Tibial artery (tissue), 4 donors: ENCODE measurements at regions not wholly inside any gene's neighbourhood (a gene's known extent, or its start where the extent isn't known, plus 50 kb on each side); places are given as distances from the start of the nearest gene placed in this dataset.

ENCODE experiments used
- DNase-seq, 2 donors: peaks; one replicate each; pipeline ENCODE4 v3.0.0-alpha.2; 2019
- H3K27ac ChIP-seq, 2 donors: fragments of 200-600 bp; sonication (generic) in 1 of 2; 1 replicate in 1 of 2; 2 replicates in 1 of 2; pipeline ENCODE4 v1.5.1; 2018 to 2019; ENCODE audit warnings: mild to moderate bottlenecking in 1 of 2
- H3K27me3 ChIP-seq, 2 donors: fragments of 200-600 bp; sonication (generic) in 1 of 2; one replicate each; pipeline versions ENCODE4 v1.5.1 to v1.6.0; 2016 to 2019
- H3K36me3 ChIP-seq, 3 donors: fragments of 200-600 bp; sonication (generic) in 2 of 3; one replicate each; pipeline ENCODE4 v1.5.1; 2016 to 2019; ENCODE audit warnings: mild to moderate bottlenecking in 2 of 3
- H3K4me1 ChIP-seq, 4 donors: fragments of 200-600 bp; sonication (generic) in 2 of 4; 1 replicate in 3 of 4; 2 replicates in 1 of 4; pipeline ENCODE4 v1.5.1; 2016 to 2019
- H3K4me3 ChIP-seq, 2 donors: fragments of 200-600 bp; sonication (generic) in 1 of 2; 1 replicate in 1 of 2; 2 replicates in 1 of 2; pipeline ENCODE4 v1.5.1; 2018 to 2019; ENCODE audit warnings: mild to moderate bottlenecking in 2 of 2
- H3K9me3 ChIP-seq, 3 donors: fragments of 200-600 bp; sonication (generic) in 1 of 3; one replicate each; pipeline ENCODE4 v1.5.1; 2016 to 2019
- CTCF ChIP-seq, 2 experiments: fragments of 200-600 bp in 1 of 2; fragments of 450-650 bp in 1 of 2; IDR thresholded peaks; one replicate each; pipeline ENCODE4 v1.5.1; 2017 to 2019; ENCODE audit warnings: antibody characterized with exemption in 2 of 2, mild to moderate bottlenecking in 1 of 2, moderate library complexity in 1 of 2
- intact Hi-C: fragments of 100-400 bp; cut with DNase I; formaldehyde crosslinking; loops from one replicate; pipeline ENCODE4 v1.15.0; 2023; ENCODE audit warnings: low total_unique reads

- Histone ChIP-seq H3K4me1 (no peaks in the 10 kb centered on the region), H3K36me3 (no peaks in the 10 kb centered on the region), H3K27me3 (no peaks in the 10 kb centered on the region), H3K9me3 (no peaks in the 10 kb centered on the region), H3K27ac (no peak overlapping the region), H3K4me3 (no peak overlapping the region)
- intact Hi-C loops = no loop called here
- no peak for TF ChIP-seq CTCF (IDR thresholded peaks at IDR 0.05)
- DNase-seq = no peak
Observed at GRCh38 chr19:31497709-31498108, 148.5 kb upstream of the TSHZ3 start.

DNA sequence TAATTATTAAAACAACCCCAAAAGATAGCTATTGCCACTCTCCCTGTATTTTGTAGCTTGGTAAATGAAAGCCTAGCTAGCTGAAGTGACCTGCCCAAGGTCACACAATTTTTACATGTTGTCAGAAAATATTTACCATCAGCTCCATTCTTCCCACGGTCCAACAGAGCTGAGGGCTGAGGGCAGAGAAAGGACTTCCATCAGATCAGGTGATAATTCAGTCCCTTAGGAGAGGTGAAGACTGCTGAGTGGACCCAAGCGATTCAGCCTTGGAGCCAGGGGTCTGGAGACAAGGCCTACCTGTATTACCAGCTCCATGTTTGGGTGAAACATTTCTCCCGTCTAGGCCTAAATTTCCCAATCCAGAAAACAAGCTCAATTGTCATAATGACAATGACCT is 149.5 kb upstream of the TSHZ3 start:
- H3K4me3 ChIP-seq = no peak overlapping the region
- DNase-seq = no peak
- intact Hi-C loops = no loop called here
- no peak for TF ChIP-seq CTCF (IDR thresholded peaks at IDR 0.05)
- no peaks in the 10 kb centered on the region for H3K4me1 ChIP-seq
- no peaks in the 10 kb centered on the region for H3K27me3 ChIP-seq
- H3K36me3 ChIP-seq = no peaks in the 10 kb centered on the region
- H3K27ac ChIP-seq = no peak overlapping the region
- no peaks in the 10 kb centered on the region for H3K9me3 ChIP-seq

DNA sequence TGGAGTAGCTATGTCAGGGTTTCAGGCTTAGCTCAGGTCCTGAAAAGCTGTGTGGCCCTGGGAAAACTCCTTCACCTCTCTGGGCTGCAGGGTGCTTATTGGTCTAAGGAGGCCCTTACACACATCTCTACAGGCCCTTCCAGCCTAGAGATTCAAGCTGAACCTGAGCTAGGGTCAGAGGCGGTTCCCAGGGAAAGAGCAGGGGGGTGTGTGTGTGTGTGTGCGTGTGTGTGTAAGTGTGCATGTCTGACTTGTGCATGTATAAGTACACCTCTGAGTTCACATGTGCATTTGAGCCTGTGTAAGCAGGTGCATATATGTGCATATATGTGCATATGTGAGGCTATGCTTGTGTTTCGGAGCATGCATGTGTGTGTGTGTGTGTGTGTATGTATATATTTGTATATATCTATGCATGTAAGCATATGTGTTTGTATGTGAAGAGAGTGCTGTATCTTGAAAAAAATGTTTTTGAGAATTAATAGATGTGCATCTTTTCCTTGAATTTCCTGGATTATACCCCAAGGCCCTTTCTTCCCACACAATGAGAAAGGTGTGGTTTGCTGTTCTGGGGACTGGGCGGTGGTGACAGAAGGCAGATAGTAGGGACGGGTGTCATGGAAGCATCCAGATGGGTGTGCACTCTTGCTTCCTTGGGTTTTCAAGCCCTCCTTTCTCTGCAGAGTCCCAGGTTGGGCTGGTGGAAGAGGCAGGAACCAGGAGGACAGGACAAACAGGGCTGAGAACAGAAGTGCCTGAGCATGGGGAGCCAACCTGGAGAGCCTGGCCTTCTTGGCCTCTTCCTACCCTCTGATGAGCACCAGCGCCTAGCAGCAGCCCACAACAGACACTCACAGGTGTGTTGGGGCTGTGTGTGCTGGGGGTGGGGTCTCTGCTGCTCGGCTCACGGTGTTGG is 150.3 kb upstream of the TSHZ3 start:
- intact Hi-C loops = no loop called here
- Histone ChIP-seq H3K27ac (no peak overlapping the region), H3K27me3 (no peaks in the 10 kb centered on the region), H3K36me3 (no peaks in the 10 kb centered on the region), H3K9me3 (no peaks in the 10 kb centered on the region), H3K4me3 (no peak overlapping the region), H3K4me1 (no peaks in the 10 kb centered on the region)
- DNase-seq = no peak
- TF ChIP-seq CTCF (IDR thresholded peaks at IDR 0.05) = no peak

DNA sequence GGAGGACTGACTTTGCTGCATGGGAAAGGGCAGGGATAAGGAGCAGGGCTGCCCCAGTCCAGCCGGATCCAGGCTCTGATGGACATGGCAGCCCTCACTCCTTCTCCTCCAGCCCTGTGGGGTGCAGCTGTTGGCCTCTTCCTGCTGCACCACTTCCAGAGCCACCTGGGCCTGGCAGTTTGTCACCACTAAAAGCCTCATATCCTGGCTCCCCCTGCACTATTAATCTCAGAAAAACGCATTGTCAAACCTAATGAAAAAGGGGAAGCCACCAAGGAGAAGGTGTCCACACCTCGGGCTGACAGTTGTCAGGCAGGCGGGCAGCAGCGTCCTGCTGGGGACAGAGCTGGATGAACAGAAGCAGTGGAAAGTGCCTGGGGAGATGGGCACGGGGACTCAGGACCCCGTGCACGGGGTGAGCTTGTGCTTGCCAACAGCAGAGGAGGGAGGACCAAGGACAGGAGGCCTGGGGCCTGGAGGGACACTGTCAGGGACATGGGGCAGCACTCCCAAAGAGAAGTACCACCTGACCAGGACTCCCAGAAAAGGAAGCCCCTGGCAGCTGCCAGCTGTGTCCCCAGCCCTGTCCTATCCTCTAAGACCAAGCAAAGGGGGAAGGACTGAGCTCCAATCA is 151.1 kb upstream of the TSHZ3 start:
- no peaks in the 10 kb centered on the region for H3K27me3 ChIP-seq
- no peaks in the 10 kb centered on the region for H3K36me3 ChIP-seq
- intact Hi-C loops = no loop called here
- no peaks in the 10 kb centered on the region for H3K4me1 ChIP-seq
- no peak overlapping the region for H3K27ac ChIP-seq
- DNase-seq = no peak
- TF ChIP-seq CTCF (IDR thresholded peaks at IDR 0.05) = no peak
- H3K9me3 ChIP-seq = no peaks in the 10 kb centered on the region
- H3K4me3 ChIP-seq = no peak overlapping the region

DNA sequence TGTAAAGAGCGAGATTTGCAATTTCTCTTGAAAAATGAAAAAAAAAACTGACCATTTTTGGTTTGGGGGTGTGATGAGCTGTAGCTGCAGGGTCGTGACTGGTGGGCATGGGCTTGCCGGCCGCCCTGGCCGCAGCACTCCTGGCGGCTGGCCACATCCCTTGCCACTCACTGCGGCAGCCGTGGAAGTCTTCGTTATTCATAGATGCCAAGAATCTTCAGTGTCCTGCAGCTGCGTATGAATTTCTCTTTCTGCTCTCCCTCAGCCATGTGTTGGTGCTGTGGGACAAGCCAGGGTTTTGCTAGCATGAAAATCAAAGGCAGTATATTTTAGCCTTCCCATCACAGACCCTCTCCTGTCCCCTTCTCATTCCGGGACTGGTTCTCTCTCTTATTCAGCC is 151.7 kb upstream of the TSHZ3 start:
- intact Hi-C loops = no loop called here
- no peak for DNase-seq

More for the DNA sequence above, 151.7 kb upstream of the TSHZ3 start:
- no peak overlapping the region for H3K4me3 ChIP-seq
- no peaks in the 10 kb centered on the region for H3K27me3 ChIP-seq
- H3K4me1 ChIP-seq = no peaks in the 10 kb centered on the region
- no peak overlapping the region for H3K27ac ChIP-seq
- H3K9me3 ChIP-seq = no peaks in the 10 kb centered on the region
- no peak for TF ChIP-seq CTCF (IDR thresholded peaks at IDR 0.05)
- no peaks in the 10 kb centered on the region for H3K36me3 ChIP-seq
